ENCODE measurements at regions not wholly inside any gene's neighbourhood (a gene's known extent, or its start where the extent isn't known, plus 50 kb on each side); places are given as distances from the start of the nearest gene placed in this dataset.

GRCh38 chr11:80943226-80943625, 1502.4 kb upstream of the TENM4 start:
- H3K4me3 ChIP-seq (replicated peaks in 1 of 3; ENCODE audit: insufficient read depth in 1 of 3, low read depth in 2 of 3, low read length in 3 of 3): no peak overlapping the region
- no TSS peak for BruUV-seq (replicated peaks)
- H4K20me1 ChIP-seq (ENCODE audit: insufficient read depth, low read length): no peaks in the 10 kb centered on the region
- no peaks in the 10 kb centered on the region for H3K9me3 ChIP-seq (ENCODE audit: low read length)
- no peak overlapping the region for H2AFZ ChIP-seq (ENCODE audit: low read length)
- CTCF ChIA-PET (ENCODE audit: low intra/inter-chr PET ratio, low total read pairs): no interaction called here
- in situ Hi-C loops (cut with HindIII; ENCODE audit: extremely low pct_ligation_motif_present, low pct_unique_long_range_greater_than_20kb) (no loop called here), intact Hi-C loops (cut with micrococcal nuclease; ENCODE audit: unreplicated experiment) (no loop called here)
- H3K9ac ChIP-seq (ENCODE audit: insufficient read depth, low read depth, low read length): no peak overlapping the region
- H3K4me1 ChIP-seq (ENCODE audit: insufficient read depth, low read length): no peaks in the 10 kb centered on the region
- POLR2A ChIA-PET: no interaction called here
- FAIRE-seq (no peak), DNase-seq (ENCODE audit: low spot score) (no peak), ATAC-seq (no peak)
- H3K27me3 ChIP-seq (ENCODE audit: control insufficient read depth in 1 of 2, insufficient read depth in 2 of 2, low read length in 2 of 2): no peaks in the 10 kb centered on the region
- H3K36me3 ChIP-seq (replicated peaks in 1 of 2; ENCODE audit: control insufficient read depth in 1 of 2, insufficient read depth in 2 of 2, low read length in 2 of 2): no peaks in the 10 kb centered on the region
- no peak overlapping the region for H3K4me2 ChIP-seq (ENCODE audit: low read depth, low read length)
- no peak overlapping the region for H3K27ac ChIP-seq (ENCODE audit: extremely low read length, insufficient read depth, low read length)
- H3K79me2 ChIP-seq (ENCODE audit: insufficient read depth, low read length): no peaks in the 10 kb centered on the region
- TF ChIP-seq REPIN1 (CRISPR knock-in tag; IDR thresholded peaks at IDR 0.05; ENCODE audit: borderline replicate concordance, low read depth) (no peak), NCOA5 (CRISPR knock-in tag; IDR thresholded peaks at IDR 0.05) (no peak), ZNF468 (CRISPR knock-in tag; IDR thresholded peaks at IDR 0.05) (no peak), ARID2 (CRISPR knock-in tag; IDR thresholded peaks at IDR 0.05; ENCODE audit: borderline replicate concordance) (no peak), RFXANK (CRISPR knock-in tag; IDR thresholded peaks at IDR 0.05) (no peak), ZNF234 (CRISPR knock-in tag; conservative IDR thresholded peaks at IDR 0.05) (no peak), SP140L (CRISPR knock-in tag; IDR thresholded peaks at IDR 0.05; ENCODE audit: borderline replicate concordance) (no peak), ZNF263 (CRISPR knock-in tag; IDR thresholded peaks at IDR 0.05) (no peak), CEBPG (CRISPR knock-in tag; IDR thresholded peaks at IDR 0.05) (no peak), RCOR2 (CRISPR knock-in tag; IDR thresholded peaks at IDR 0.05) (no peak), ZNF512B (CRISPR knock-in tag; IDR thresholded peaks at IDR 0.05; ENCODE audit: borderline replicate concordance) (no peak), TEAD3 (CRISPR knock-in tag; optimal IDR thresholded peaks at IDR 0.05; ENCODE audit: borderline replicate concordance) (no peak), RNF219 (CRISPR knock-in tag; IDR thresholded peaks at IDR 0.05) (no peak), ZFP36L1 (CRISPR knock-in tag; IDR thresholded peaks at IDR 0.05) (no peak)
- TF ChIP-seq, protein P1, sequence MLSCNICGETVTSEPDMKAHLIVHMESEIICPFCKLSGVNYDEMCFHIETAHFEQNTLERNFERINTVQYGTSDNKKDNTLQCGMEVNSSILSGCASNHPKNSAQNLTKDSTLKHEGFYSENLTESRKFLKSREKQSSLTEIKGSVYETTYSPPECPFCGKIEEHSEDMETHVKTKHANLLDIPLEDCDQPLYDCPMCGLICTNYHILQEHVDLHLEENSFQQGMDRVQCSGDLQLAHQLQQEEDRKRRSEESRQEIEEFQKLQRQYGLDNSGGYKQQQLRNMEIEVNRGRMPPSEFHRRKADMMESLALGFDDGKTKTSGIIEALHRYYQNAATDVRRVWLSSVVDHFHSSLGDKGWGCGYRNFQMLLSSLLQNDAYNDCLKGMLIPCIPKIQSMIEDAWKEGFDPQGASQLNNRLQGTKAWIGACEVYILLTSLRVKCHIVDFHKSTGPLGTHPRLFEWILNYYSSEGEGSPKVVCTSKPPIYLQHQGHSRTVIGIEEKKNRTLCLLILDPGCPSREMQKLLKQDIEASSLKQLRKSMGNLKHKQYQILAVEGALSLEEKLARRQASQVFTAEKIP (CRISPR knock-in tag; IDR thresholded peaks at IDR 0.05; ENCODE audit: borderline replicate concordance): no peak
- TF ChIP-seq, protein P2, sequence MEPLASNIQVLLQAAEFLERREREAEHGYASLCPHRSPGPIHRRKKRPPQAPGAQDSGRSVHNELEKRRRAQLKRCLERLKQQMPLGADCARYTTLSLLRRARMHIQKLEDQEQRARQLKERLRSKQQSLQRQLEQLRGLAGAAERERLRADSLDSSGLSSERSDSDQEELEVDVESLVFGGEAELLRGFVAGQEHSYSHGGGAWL (CRISPR knock-in tag; IDR thresholded peaks at IDR 0.05): no peak
- TF ChIP-seq, protein P3, sequence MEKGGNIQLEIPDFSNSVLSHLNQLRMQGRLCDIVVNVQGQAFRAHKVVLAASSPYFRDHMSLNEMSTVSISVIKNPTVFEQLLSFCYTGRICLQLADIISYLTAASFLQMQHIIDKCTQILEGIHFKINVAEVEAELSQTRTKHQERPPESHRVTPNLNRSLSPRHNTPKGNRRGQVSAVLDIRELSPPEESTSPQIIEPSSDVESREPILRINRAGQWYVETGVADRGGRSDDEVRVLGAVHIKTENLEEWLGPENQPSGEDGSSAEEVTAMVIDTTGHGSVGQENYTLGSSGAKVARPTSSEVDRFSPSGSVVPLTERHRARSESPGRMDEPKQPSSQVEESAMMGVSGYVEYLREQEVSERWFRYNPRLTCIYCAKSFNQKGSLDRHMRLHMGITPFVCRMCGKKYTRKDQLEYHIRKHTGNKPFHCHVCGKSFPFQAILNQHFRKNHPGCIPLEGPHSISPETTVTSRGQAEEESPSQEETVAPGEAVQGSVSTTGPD (CRISPR knock-in tag; IDR thresholded peaks at IDR 0.05): no peak
